ENCODE measurements at regions not wholly inside any gene's neighbourhood (a gene's known extent, or its start where the extent isn't known, plus 50 kb on each side); places are given as distances from the start of the nearest gene placed in this dataset.

DNA sequence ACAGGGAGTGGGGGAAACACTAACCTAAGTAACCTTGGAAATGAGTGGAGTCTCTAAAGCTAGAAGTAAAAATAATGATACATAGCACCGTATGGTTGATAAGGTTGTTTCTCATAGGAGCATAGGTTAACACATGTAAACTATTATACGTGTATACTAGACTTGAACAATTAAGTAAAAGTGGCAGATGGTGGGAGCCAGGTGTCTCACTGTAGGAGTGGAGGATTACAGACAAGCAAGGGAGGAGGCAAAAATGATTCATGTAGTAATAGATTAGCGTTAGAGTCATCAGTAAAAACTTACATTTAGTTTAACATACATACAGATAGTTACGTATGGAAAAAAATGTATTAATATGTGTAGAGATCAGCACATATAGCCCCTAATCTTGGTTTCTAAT lies 138.4 kb upstream of the DSCAM start:
- no peak for DNase-seq (ENCODE audit: low read depth in 2 of 2)

DNA sequence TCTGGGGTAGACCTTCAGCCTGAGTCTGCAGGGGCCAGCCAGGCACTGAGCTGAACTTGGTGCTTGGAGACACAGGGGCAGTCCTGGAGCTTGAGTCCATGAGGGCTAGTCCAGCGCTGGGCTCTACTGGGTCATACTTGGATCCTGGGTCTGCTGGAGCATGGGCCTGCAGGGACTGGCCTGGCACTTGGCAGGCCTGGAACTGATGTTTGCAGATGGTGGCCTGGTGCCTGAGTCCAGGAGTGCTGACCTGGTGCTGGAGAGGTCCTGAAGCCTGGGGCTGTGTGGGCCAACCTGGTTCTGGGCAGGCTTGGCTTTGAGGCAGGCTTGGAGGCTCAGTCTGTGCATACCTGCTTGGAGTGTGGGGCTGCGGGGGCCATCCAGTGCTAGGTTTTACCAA lies 143.4 kb upstream of the DSCAM start:
- no peak for DNase-seq (ENCODE audit: low read depth in 2 of 2)

DNA sequence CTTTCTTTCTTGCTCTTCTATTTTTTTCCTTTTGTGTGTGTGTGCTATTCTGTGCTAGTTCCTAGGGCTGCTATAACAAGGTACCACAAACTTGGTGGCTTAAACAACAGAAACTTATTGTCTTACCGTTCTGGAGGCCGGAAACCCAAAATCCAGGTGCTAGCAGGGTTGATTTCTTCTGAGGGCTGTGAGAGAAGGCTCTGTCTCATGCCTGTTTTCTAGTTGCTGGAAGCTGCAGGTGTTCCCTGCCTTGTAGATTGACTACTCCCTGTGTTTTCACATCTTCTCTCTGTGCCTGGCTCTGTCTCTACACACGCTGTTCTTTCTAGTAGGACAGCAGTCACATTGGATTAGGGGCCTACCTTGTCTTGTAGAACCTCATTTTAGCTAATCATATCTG lies 150.9 kb upstream of the DSCAM start:
- DNase-seq (ENCODE audit: low read depth in 2 of 2): no peak

DNA sequence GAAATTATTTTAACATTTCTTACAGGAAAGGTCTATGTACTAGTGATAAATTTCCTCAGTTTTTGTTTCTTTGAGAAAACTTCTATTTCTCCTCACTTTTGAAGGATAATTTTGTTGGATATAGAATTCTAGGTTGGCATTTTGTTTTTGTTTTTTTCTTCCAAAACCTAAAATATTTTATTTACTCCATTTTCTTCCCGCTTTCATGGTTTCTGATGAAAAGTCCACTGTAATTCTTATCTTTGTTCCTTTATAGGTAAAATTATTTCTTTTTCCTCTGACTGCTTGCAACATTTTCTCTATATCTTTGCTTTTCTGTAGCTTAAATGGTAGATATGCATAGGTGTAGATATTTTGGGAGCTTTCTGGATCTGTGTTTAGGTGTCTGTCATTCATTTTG lies 153.9 kb upstream of the DSCAM start:
- no peak for DNase-seq (ENCODE audit: low read depth in 2 of 2)

DNA sequence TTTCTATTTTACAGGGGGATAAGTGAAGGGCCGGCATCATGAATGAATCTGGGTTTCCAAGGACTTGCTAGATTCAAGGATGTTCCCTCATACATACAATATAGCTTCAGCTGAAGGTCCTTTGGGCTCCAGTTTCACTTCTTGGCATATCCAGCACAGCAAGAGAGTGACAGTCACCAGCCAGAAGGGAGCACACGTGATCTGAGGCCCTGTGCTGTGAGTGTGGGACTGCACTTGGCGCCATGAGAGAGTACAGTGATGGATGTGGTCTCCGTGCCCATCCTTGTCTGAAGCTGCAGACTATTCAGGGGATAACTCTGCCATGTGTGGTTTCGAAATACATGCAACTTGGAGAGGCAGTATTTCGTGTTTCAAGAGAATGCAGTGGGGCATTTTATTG lies 159.7 kb upstream of the DSCAM start:
- DNase-seq (ENCODE audit: low read depth in 2 of 2): no peak

DNA sequence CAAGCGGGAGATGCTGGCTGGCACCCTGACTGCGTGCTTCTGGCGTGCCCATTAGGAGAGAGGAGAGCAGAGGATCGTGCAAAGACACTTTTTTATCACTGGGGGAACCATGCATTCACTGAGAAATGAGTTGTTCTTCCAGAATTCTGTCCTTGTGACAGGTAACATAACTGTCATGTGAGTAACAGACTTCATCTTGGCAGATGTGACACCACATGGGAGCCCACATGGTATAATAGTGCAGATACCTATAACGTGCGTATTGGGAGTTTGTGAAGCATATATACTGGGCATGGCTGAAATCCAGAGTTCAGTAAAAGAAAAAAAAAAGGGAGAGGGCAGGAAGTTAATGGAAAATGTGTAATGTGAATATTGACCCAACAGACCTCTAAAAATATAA lies 159.6 kb upstream of the BACE2 start:
- DNase-seq (ENCODE audit: low read depth in 2 of 2): no peak

DNA sequence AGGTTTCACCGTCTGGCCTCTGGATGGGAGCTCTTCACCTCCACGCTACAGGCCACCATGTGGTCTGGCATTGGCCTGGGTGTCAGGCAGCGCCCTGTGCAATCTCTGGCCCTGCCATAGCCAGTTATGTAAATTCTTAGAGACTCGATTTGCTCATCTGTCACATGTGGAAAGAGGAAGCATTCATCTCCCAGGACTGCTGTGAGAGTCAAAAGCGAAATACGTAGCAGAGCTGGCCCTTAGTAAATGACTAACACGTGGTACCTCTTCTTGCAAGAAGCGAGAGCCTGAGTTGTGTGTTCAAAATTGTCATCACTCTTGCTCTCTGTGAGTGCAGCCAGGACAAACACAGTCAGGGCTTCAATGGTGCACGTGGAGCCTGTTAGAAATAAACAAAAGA lies 159.0 kb upstream of the BACE2 start:
- no peak for DNase-seq (ENCODE audit: low read depth in 2 of 2)

DNA sequence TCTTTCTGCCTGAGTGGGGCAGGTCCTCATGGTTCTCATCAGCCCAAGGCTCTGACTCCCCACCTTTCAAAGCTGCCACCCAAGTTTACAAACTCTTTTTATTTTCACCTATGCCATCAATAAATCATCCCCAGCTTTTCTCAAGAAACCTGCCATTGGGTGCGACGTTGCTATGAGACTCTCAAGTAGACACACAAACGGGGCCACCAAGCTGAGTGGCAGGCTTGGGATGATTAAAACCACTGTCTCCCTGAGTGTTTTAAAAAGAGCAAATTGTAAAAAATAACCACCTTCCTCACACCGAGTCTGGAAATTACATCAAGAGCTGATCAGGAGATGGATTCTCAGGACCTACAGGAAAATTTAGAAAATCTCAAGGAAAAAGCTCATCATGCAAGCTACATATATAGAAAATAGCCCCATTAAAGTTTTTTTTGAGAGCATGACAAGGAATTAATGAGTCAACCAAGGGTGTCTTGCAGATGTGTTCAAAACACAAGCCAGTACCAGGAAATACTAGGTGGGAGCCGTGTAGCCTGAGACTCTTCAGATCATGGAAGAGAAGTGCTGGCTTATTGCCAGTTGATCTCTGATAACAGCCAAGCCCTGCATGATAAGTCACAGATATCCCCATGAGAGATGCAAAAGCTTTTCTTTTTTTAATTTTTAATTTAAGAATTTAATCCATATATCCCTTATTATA lies 158.4 kb upstream of the BACE2 start:
- DNase-seq (ENCODE audit: low read depth in 2 of 2): no peak

DNA sequence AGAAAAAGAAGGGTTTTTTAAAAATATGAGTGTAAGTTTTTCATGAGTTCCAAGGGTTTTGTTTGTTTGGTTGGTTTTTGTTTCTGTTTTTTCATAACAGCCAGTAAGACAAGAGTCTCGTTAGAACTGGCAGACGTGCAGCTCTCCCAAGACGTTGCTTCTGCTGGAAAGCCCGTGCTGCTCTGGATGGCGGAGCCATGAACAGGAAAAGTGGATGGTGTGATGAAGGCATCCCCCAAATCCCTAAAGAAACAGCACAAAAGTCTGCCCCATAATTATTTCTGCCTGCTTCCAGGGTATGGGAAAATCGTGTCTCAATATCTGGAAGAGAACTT lies 157.9 kb upstream of the BACE2 start:
- DNase-seq (ENCODE audit: low read depth in 2 of 2): no peak

DNA sequence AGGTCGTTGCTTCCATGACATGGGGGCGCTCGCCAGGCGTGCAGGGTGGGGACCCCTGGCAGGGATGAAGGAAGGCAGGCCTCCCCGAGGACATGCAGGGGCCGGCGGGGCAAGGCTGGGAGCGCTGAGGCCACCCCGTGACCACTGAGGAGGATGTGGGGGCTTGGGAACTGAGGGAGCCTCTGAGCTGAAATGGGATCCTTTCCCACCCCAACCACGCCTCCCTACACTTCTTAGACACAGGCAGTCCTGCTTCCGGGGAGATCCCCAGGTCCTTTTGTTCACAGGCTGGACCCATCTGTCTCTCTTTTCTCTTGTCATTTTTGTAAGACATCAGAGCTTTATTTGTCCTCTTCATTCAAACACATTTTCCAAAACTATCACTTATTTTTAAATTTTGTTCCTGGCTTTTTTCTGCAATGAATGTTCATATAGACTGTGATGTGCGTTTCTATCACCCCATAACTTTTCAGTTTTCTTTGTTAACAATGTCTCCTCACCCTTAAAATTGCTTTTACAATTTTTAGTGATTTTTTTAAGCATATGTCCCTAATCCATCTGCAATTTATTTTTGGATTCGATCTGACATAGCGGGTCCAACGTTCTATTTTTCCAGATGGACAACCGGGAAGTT lies 156.7 kb upstream of the BACE2 start:
- DNase-seq (ENCODE audit: low read depth in 2 of 2): no peak

DNA sequence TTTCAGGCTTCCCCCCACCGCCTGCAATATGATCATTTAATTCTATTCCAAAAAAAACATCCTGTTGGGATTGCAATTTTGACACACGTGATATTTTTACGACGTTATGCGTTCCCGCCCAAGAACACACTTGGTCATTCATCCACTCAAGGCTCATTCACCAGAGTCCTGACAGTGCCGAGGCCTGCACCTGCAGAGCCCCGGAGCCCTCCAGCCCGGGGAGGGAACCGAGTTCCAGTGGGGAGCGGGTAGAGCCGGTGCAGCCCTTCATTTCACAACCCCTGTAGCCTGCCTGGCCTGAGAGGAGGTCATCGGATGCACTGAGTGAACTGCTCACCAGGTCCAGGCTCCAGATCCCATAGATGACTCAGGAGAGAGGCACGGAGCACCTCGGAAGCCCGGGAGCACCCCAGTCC lies 156.0 kb upstream of the BACE2 start:
- no peak for DNase-seq (ENCODE audit: low read depth in 2 of 2)

DNA sequence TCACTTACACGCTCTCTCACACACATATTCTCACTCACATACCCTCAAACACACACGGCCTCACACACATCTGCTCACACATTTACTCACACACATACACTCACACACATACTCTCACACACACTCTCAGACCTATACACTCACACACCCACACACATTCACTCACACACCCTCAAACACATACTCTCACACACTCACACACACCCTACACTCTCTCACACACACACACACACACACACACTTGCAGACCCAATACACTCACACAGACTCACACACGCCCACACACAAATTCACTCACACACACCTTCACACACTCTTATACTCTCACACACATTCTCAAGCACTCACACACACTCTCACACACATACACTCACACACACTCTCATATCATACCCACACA lies 155.5 kb upstream of the BACE2 start:
- DNase-seq (ENCODE audit: low read depth in 2 of 2): no peak

DNA sequence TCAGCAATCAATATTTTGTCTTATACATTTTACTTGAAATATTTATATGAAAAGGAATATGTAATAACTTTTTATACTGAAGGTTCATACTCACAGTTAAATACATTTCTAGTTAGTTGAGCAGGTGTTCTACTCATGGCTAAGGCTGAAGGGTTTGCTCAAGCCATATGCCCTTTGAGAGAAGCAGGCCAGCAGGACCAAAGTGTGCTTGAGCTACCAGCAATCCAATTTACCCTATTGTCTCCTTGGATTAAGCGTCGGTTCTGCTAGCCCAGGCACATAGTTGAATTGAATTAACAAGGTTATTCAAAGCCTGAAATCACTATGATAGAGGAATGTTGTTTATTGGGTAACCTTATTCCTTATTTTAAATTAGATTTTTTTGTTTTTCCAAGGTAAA lies 151.5 kb upstream of the BACE2 start:
- no peak for DNase-seq (ENCODE audit: low read depth in 2 of 2)

DNA sequence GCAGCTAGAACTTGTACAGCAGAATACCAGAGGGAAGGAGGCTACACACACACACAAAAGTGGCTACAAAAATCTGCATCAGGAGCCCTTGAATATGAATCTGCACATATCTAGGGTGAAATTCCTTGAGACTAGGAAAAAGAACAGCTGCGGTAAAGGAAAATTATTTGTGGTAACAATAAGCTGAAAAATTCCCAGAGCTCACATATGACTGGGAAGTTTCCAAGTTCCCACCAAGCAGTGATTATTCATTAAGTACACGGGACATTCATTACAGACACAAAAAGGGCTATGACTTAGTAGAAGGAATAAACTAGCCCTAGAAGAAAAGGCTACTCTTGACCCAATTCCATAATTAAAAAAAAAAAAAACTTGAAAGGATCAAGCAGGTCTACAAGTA lies 149.5 kb upstream of the BACE2 start:
- DNase-seq (ENCODE audit: low read depth in 2 of 2): no peak

DNA sequence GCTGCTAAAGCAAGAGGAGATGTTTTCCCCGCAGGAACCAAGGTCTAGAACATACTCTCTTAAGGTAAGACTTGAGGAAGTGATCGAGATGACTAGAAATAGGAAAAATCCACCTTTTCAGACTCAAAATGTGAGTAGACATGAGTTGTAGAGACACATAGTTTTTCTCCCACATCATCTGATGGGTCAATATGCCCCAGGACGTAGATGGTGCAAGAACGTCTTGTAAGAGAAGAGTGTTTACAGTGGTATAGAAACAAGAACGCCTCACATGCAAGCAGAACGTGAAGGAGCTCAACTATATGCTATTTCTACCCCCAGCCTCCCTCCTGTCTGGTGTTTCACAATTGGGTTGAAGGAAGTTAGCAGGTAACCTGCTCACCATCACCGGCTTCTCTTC lies 144.0 kb upstream of the BACE2 start:
- DNase-seq (ENCODE audit: low read depth in 2 of 2): no peak

DNA sequence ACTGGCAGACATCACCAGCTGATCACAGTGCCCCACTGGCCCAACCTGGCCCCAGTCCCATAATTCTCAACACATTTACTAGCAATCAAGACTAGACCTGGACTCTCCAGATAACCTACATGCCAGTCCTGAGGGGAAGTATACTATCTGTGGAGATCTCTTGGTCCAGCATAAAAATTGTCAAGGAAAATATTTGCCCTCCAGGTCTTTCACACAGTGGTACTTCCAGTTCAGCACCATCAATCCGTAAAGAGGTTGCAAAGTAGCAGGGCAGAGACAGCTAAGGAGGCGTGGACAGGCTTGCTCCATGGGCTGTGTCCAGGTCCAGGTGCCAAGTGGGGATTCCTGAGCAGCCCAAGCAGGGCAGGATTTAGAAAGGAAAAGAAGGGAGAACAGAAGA lies 143.6 kb upstream of the BACE2 start:
- no peak for DNase-seq (ENCODE audit: low read depth in 2 of 2)

DNA sequence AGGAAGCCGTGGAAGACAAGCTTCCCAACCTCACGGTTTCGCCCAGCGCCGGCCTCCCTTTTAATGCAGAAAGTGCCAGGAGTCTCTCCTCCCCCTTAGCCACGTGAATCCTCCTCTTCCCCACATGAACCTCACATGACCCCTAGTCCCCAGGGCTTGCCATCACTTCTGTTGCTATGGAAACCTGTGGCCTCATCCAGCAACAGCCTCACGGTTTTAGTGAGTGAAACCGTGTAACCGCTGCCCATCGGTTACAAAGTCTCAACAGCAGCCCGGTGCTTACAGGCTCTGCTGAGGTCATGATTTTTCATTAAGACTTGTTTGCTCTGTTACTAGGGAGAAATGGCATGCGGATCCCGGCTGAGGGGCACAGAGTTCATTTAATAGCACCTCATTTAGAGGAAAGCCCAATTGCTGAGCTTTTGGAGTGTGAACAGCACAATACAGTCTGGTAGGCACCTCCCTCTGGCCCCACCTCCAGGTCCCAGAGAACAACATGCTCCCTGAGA lies 143.2 kb upstream of the BACE2 start:
- no peak for DNase-seq (ENCODE audit: low read depth in 2 of 2)

DNA sequence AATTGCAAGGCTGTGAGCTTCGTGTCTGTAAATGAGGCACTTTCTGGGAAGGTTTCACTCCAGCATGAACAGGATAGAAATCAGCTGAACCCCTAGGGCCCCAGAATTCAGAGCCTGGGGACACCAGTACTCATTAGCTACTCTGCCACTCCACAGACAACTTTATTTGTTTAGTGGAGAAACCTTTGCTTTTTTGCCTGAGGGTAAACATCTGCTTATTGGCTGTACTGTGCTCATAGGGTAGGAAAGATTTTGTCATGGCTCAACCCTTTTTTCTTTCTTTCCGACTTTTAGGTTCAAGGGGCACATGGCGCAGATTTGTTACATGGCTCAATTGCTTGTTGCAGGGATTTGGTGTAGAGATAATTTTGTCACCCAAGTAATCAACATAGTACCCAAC lies 138.4 kb upstream of the BACE2 start:
- DNase-seq (ENCODE audit: low read depth in 2 of 2): no peak

DNA sequence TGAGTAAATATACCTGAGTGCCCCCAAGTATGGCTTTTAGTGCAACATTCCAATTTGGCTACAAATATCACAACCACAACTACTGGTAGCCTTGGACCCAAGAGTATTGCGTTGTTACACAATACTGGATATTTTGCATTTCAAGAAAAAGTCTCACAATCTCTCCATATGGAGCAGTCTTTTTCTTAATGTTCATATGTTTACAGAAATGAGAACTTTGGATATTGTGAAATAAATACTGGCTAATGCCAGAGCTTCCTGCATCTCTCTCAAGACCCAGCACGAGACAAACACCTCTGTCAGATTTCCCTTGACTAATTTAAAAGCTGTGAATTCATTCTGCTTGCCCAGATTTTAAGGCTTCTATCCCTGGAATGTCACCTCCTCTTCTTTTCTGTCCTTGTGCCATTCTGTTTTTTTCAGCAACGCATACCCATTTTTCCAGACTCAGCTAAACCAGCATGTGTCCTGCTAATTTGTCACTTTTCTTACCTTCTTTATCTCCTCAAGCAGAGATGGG lies 136.2 kb upstream of the BACE2 start:
- DNase-seq (ENCODE audit: low read depth in 2 of 2): no peak

DNA sequence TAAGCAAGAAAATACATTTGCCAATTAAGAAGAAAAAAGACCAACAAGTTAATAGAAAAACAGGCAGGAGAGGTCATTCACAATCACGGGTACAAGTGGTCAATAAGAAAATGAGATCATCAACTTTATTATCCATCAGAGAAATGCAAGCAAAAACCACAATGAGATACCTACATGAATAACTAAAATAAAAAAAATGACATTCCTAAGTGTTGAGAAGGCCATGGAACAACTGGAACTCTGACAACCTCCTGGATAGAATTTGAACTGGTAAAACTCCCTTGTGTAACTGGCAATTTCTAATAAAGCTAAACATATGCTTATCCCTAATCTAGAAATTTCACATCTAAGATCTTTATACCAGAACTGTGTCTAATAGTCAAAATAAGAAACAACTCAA lies 135.4 kb upstream of the BACE2 start:
- no peak for DNase-seq (ENCODE audit: low read depth in 2 of 2)

DNA sequence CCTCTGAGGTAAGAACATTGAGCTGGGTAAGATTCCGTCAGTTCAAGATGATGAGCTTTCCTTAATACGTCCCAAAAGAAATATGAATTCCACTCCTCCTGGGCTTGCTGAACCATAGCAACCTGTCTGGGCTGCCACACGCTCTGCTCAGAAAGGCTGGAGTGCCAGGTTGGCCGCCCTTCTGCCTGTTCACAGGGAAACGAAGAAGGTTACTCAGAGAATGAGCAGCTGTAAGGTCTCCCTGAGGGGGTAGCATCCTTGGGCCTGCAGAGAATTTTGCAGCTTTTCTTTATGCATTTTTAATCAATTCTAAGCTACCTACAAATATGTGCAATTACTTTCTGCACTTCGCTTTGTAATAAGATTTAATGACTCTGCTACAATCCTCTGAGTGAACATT lies 130.7 kb upstream of the BACE2 start:
- no peak for DNase-seq (ENCODE audit: low read depth in 2 of 2)

DNA sequence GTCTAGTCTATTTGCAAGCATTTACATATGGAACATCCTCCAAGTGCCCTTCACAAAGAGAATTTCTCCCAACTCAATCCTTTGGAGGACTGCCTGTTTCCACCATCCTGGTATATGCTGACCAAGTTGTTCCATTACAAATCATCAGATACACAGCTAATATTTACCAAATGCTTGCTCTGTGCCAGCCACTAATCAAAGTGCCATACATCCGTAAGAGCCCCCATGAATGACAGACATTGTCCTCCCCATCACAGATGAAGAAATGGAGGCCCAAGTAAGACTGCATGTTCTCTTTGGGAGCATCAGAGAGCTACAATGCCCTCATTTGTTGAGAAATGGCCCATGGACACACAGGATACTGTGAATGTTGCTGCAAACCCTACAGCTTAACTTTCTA lies 130.0 kb upstream of the BACE2 start:
- DNase-seq (ENCODE audit: low read depth in 2 of 2): no peak

DNA sequence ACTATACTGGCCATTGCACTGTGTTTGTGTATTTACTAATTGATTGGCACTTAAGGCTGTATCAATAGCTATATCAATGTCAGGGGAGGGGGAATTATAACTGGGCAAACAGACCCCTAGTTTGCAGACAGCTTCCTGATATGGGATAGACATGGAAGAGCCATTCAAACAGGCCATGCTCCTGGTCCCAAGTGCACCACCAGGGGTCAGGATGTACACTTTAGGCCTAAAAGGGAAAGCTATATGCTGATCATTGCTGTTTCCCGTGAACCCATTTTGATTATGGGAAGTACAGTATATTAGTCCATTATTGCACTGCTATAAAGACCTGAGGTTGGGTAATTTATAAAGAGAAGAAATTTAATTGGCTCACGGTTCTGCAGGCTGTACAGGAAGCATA lies 124.9 kb upstream of the BACE2 start:
- DNase-seq (ENCODE audit: low read depth in 2 of 2): no peak
